HEK293 (cell line): ENCODE measurements at regions not wholly inside any gene's neighbourhood (a gene's known extent, or its start where the extent isn't known, plus 50 kb on each side); places are given as distances from the start of the nearest gene placed in this dataset.

Experiments
- TCF7L2 ChIP-seq: IDR thresholded peaks from 2 replicates; pipeline ENCODE4 v1.6.1; 2011; ENCODE audit warnings: low read depth, mild to moderate bottlenecking, inconsistent platforms, low read length, moderate library complexity, borderline replicate concordance
- YY1 ChIP-seq: fragments of 450-650 bp; formaldehyde crosslinking; IDR thresholded peaks from 2 replicates; pipeline ENCODE4 v1.5.1; 2018; ENCODE audit warnings: missing biosample characterization, missing genetic modification characterization
- ZFP37 ChIP-seq: fragments of 450-650 bp; formaldehyde crosslinking; IDR thresholded peaks from 2 replicates; pipeline ENCODE4 v1.5.1; 2016; ENCODE audit warnings: missing biosample characterization, missing genetic modification characterization
- ZNF274 ChIP-seq, 2 experiments: fragments of 200-500 bp in 1 of 2; fragments of 450-650 bp in 1 of 2; sonication (Bioruptor generic) in 1 of 2; formaldehyde crosslinking in 1 of 2; IDR thresholded peaks; 2 replicates each; pipeline versions ENCODE4 v1.5.1 to v1.6.1; 2014 to 2016; ENCODE audit warnings: borderline replicate concordance in 1 of 2, inconsistent platforms in 1 of 2, low read length in 1 of 2, missing biosample characterization in 1 of 2, missing genetic modification characterization in 1 of 2
- ZNF292 ChIP-seq: fragments of 450-650 bp; formaldehyde crosslinking; IDR thresholded peaks from 2 replicates; pipeline ENCODE4 v1.5.1; 2016; ENCODE audit warnings: low read depth, missing biosample characterization, missing genetic modification characterization, borderline replicate concordance
- ZNF629 ChIP-seq: fragments of 450-650 bp; formaldehyde crosslinking; IDR thresholded peaks from 2 replicates; pipeline ENCODE4 v1.5.1; 2017; ENCODE audit warnings: missing biosample characterization, missing genetic modification characterization
- ZNF670 ChIP-seq: fragments of 450-650 bp; formaldehyde crosslinking; IDR thresholded peaks from 2 replicates; pipeline ENCODE4 v1.5.1; 2016; ENCODE audit warnings: missing biosample characterization, missing genetic modification characterization, low read depth
- ZNF76 ChIP-seq: fragments of 450-650 bp; formaldehyde crosslinking; IDR thresholded peaks from 2 replicates; pipeline ENCODE4; 2016; ENCODE audit warnings: low read depth, missing biosample characterization, missing genetic modification characterization, borderline replicate concordance
- TF ChIP-seq, protein P1 (sequence below): fragments of 450-650 bp; formaldehyde crosslinking; IDR thresholded peaks from 2 replicates; pipeline ENCODE4 v1.5.1; 2016; ENCODE audit warnings: missing biosample characterization, missing genetic modification characterization

DNA sequence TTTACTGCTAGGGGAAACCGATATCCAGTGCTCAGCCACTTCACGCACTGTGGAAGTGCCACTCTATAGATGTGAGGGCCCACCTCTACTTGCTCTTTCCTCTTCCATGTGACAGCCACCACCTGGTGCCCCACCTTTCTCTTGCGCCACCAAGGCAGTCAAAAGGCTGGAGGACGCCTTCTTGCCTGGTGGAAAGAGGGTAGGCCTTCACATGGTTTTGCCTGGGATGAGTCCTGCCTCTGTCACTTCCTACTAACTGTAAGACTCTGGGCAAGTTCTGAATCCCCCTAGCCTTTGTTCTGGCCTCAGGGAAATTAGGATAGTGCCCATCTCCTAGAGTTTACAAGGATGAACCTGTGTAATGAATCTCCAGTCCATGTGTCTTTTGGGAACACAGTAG lies 66.1 kb upstream of the ODC1 start:
- TF ChIP-seq ZFP37 (tag by site-specific recombination) (no peak), TCF7L2 (no peak), ZNF629 (tag by site-specific recombination) (no peak), ZNF76 (no peak), ZNF292 (tag by site-specific recombination) (no peak), ZNF670 (tag by site-specific recombination) (no peak), YY1 (tag by site-specific recombination) (no peak), ZNF274 (IDR thresholded peaks at IDR 0.05; ENCODE audit: low read length) (no peak), ZNF274 (tag by site-specific recombination; IDR thresholded peaks at IDR 0.05; ENCODE audit: borderline replicate concordance) (no peak)
- TF ChIP-seq, protein P1, sequence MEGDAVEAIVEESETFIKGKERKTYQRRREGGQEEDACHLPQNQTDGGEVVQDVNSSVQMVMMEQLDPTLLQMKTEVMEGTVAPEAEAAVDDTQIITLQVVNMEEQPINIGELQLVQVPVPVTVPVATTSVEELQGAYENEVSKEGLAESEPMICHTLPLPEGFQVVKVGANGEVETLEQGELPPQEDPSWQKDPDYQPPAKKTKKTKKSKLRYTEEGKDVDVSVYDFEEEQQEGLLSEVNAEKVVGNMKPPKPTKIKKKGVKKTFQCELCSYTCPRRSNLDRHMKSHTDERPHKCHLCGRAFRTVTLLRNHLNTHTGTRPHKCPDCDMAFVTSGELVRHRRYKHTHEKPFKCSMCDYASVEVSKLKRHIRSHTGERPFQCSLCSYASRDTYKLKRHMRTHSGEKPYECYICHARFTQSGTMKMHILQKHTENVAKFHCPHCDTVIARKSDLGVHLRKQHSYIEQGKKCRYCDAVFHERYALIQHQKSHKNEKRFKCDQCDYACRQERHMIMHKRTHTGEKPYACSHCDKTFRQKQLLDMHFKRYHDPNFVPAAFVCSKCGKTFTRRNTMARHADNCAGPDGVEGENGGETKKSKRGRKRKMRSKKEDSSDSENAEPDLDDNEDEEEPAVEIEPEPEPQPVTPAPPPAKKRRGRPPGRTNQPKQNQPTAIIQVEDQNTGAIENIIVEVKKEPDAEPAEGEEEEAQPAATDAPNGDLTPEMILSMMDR (tag by site-specific recombination) = no peak
